HG02571 (cell line): ENCODE measurements at regions not wholly inside any gene's neighbourhood (a gene's known extent, or its start where the extent isn't known, plus 50 kb on each side); places are given as distances from the start of the nearest gene placed in this dataset.
"Not testable (repeated sequence)": the region's sequence is repeated elsewhere in the genome, so short reads cannot be mapped to it uniquely, and the experiment has no call there.

Source experiments
- ATAC-seq: cut with Tn5 transposase; IDR thresholded peaks from one replicate; pipeline ENCODE4 v1.9.1; 2021; ENCODE audit warnings: mild to moderate bottlenecking, moderate library complexity; ENCODE audit not compliant: unreplicated experiment

DNA sequence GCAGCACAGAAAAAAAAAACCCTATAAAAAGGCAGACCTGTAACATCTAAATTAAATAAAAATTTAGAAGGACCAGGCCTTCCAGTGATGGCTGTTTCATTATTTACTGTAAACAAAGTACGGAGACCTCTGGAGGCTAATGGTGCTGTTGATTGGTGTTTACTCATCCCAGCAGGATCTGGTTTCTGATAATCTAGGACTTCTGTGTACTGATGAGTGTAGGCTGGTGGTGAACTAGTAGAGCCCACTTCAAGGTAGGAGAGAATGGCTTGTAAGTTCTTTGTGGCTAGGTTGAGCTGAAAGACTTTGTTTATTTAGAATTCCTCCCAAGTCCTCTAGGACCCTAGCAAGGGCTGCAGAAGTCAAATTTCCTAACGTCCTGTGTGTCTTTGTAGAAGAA lies 398.1 kb upstream of the PITX2 start:
- no peak for ATAC-seq

DNA sequence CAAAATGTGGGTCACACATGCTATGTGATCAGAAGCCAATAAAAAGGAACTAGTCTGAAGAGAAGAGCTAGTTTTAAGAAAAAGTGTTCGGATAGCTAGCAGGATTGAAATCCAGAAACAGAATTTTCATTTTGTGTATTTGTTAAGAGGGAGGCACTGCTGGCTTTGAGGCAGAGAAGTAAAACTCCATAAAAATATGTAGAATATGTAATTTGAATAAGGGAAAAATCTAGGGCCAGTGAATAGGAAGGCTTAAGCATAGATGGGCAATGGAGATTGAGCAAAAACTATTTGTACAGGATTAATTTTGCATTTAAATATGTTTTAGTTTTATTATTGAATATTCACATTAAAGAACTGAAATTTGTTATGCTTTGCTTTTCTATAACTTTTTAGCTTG lies 399.9 kb upstream of the PITX2 start:
- ATAC-seq: no peak

DNA sequence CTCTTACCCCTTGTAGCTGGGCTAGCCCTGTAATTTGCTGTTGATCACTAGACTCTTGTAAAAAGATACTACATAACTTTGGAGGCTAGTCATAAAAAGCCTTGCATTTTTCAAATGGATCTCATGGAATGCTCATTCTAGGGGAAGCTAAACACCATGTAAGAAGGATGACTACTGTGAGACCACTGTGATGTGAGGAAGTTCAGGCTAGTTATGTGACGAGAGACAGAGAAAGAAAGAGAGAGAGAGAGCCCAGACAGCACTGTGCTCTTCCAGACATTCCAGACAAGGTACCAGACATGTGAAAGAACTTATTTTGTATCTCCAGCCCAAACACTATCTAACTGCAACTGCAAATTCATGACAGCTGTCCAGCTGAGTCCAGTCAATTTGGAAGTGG lies 404.6 kb upstream of the PITX2 start:
- no peak for ATAC-seq

DNA sequence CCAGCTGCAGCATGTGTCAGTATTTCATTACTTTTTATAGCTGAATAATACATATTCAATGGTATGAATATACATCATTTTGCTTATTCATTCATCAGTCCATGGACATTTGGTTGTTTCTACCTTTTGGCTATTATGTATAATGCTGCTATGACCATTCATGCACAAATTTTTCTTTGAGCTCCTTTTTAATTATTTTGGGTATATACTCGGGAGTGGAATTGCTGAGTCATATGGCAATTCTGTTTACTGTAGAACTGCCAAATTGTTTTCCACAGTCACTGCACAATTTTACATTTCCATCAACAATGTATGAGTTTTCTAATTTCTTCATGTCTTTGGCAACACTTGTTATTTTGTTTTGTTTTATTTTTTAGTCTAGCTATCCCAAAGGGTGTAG lies 405.9 kb upstream of the PITX2 start:
- no peak for ATAC-seq

DNA sequence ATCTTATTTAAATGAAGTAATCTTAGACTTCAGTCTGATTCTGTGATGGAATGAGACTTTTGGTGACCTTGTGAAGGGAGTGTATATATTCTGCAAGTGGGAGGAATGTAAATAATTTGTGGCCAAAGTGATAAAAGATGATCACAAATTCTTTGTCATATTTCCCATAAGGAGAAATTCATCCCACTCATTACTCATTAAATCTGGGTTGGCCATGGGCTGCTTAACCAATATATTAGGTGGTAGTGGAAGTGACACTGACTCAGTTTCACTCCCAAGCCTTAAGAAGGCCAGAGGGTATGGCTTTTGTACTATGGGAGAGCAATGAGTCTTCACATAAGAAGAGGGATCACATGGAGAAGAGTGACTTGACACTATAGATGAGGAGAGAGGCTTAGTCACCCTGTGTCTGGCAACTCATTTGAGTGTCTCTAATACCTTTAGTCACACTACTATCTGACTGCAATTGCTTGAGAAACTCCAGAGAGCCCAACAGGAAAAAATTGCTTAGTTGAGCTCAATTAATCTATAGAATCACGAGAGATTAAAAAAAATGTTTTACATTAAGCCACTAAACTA lies 408.2 kb upstream of the PITX2 start:
- no peak for ATAC-seq

DNA sequence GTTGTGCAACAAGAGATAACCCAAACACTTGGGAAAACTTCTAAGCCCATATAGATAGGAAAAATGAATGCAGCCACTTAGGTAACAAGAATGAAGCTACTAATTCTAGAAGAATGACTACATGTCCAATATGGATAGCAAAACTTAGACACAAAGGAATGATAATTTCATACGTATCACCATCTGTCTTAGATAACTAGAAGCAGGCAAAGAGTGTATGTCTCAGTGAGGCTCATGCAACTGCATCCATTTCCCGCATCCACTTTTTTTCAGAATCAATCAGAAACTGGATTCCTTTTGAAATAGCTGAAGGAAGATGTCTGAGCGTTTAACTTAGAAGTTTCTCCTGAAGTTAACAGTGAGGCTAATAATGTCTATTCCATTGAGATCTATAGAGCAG lies 408.7 kb upstream of the PITX2 start:
- no peak for ATAC-seq

DNA sequence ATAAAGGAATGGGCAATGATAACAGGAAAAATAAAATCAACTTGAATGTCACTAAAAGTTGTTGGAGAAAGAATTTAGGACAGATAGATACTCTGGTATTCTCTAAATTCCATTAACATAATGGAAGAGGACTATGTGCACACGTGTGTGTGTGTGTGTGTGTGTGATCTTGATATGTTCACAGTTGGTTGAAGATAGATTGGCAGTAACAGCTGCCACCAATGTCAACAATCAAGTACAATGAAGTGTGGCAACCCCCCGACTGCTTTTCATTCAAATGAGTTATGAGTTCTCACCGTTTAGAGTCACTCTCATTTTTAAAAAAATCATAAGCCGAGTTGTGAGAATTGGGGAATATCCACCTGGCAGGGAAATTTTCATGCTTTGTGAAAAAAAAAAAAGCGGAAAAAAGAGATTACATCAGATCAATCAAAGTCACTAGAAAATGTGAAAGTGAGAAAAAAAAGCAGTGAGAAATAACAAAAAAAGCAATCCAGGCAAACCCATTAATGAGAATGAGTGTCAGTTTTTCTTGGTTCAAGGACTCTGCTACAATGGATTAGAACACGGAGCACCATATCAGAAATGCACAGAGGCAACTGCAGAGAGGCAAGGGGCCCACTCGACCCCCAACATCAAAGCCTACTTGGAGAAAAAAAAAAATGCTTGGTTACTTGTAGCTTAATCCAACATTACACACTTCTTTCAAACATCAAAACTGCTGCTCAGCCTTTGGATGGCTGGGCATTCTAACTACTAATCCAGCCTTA lies 414.9 kb upstream of the PITX2 start:
- no peak for ATAC-seq

DNA sequence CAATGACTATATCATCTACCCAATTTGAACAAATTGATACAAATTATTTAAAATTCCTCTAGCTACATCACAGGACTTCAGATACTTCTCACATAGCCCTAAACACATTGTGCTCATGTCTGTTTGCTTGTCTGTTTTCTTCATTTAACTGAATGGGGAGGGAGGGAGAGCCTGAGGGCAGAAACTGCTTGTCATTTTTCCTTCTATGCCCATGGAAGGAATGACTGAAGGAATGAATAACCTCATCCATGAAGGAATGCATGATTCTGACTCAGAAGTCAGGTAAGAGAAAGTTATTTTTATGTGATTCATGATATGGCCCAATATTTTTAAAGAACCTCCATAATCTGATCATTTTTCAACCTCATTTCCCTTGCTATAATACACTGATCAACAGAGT lies 418.0 kb upstream of the PITX2 start:
- ATAC-seq: no peak

DNA sequence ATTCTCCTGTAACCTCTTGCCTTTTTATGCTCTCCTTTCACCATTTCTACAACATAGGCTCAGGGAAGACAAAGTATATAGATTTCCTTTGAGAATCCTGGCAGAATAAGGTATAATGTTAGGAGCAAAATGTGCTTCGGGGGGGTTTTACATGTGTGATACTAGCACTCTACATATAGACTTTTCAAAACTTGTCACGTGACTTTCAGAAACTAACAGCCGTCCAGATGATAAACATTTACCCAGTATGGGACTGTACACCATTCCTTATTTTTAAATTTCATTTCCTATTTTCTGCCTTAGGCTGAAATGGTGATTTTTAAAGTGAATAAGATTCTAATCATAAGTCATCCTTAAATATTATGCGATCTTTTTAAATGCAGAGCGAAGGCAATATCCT lies 420.4 kb upstream of the PITX2 start:
- ATAC-seq: no peak

DNA sequence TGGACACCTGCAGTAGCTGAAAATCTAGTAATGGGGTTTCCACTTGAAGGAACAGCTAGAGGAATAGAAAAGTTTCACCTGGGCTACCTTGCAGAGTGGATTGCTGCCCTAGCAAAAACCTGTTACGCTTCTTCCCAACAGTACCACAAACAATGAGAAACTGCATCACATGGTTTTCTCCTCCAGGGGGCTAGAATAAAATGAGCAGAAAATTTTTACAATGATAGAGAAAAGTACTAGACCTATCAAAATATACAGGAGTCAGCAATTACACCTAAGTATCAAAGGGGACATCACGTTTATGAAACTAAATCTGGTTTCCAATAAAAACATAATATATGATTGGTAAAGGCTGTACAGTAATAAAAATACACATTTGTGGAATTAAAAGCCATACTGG lies 423.1 kb upstream of the PITX2 start:
- ATAC-seq: no peak

DNA sequence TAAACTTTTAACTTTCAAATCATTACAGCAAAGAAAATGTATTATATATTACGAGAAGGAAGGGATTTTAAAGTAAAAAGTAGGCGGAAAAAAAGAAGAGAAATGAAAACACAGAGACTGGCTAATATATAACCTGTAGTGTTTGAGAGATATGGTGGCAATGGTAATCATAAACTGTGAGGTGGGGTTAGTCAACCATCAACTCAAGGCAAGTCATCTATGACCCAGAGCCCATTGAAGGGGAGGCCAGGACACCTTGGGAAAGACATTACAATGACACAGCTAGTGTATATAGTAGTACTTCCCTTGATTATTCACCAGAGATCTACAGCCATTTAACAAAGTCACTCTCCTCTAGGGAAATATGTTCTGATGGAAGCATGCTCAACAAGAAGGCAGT lies 423.9 kb upstream of the PITX2 start:
- no peak for ATAC-seq

DNA sequence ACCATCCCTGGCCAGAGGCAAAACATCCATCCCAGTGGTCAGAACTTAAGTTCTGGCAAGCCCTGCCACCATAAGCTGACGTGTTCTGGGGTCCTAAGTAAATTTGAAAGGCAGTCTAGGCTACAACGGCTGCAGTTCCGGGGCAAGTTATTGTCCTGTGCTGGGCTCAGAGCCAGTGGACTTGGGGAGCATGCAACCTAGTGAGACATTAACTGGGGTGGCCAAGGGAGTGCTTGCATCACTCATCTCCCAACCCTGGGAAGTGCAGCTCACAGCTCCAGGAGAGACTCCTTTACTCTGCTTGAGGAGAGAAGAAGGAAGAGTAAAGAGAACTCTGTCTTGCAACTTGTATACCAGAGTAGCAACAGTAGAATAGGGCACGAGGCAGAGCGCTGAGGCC lies 425.4 kb upstream of the PITX2 start:
- no peak for ATAC-seq

DNA sequence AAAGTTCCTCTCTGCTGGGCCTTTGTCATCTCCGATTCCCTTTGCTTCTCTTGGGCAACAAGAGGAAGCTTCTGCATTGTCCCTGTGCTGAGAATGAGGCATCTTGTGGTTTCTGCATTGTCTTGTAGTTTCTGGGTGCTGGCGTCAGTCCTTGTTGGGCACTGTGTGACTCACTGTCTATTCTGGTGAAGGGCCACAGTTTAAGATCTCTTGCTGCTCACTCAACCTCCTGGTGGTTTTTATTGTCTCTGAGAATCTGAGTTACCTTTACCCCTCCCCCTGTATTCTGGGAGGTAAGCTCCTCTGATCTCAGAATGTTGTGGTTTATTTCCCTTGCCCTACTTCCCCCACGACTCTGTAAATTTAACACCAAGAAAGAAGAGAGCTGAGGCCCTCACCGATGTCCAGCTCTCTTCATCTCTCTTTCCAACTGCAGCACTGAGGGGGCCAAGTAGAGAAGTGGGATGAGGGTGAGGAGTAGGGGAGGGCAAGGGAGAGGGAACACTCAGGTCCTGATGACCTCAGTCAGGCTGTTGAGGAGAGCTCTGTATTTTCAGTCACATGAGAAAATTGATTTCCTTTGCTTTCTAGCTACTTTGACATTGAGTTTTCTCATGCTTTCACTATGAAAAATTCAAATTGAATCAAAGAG lies 441.6 kb upstream of the PITX2 start:
- ATAC-seq: no peak

DNA sequence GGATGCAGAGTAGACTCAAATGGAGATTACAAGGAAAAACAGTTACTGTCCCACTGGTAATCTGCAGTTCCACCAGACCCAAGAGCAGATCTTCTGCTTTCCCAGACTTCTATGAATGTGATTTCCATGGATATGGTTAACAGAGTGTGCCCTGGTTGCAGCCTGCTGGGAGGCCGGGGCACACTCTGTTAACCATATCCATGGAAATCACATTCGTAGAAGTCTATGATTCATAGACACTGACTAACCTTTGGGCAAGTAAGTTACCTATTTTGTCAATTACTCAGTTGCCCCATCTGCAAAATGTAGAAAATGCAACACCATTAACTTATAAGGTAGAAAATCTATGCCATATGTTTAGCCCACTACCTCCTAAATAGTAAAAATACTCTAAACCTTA lies 443.1 kb upstream of the PITX2 start:
- ATAC-seq: no peak

DNA sequence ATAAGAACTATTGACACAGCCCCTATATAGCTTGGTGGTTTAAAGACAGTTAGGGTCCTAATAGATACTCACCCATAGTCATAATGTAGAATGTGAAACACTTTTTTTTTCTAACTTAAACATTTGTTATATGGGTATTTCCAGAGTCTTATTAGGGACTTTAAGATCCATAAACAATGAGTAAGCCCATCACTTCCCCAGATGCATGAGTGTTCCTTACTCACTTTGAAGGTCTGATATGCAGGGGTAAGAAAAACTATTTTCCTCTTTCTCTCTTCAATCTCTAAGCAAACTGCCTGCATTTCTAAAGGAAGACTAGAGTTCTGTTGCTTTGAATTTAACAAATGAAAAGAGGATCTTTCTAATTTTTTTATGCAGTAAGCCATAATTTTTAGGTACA lies 443.6 kb upstream of the PITX2 start:
- ATAC-seq: no peak

DNA sequence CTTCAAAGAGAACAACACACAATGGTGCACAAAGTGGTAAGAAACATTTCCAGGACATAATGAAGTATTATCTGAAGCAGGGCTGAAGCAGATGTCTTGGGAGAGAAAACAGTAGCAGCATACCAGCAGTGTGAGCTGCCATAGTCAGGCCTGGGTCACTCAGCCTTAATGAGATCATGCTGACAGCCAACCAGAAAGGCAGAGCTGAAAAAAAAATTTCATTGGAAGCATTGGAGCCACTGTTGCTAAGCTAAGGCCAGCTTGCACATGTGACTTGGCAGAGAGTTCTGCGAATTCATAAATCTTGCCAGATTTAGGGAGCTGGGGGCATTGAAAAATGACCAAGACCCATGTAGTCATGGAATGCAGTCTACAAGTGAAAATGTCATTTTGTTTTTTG lies 444.0 kb upstream of the PITX2 start:
- ATAC-seq: no peak

DNA sequence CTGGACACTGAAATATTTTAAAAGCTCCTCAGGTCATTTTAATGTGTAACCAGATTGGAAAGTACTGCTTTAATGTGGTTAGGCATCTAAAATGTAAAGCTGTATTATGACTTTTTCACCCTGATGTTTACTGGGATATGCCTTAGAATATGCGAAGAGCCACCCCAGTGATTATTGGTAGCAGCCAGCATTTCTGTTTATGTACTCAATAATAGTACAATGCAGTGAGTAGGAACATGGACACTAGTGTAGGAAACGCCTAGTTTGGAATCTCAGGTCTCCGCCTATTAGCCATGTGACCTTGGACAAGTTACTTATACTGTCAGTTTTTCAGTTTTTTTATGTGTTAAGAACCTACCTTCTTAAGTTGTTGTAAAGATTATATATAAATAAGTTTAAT lies 446.0 kb upstream of the PITX2 start:
- ATAC-seq: no peak

DNA sequence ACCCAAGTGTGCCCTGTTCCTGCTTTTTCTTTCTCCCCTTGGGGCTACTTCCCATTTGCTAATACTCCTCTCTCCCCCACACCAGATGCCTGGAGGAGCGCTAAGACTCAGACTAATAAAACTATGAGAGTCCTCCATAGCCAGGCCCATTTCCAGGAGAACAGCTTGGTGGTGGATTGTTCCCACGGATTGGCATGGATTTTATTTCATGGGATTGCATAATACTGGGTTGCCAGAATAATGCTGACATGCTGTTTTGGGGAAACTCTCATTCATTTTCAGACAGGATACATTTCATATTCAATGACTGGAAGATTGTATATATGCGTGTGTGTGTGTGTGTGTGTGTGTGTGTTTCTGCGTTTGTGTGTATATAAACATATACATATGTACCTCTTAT lies 447.5 kb upstream of the PITX2 start:
- no peak for ATAC-seq

DNA sequence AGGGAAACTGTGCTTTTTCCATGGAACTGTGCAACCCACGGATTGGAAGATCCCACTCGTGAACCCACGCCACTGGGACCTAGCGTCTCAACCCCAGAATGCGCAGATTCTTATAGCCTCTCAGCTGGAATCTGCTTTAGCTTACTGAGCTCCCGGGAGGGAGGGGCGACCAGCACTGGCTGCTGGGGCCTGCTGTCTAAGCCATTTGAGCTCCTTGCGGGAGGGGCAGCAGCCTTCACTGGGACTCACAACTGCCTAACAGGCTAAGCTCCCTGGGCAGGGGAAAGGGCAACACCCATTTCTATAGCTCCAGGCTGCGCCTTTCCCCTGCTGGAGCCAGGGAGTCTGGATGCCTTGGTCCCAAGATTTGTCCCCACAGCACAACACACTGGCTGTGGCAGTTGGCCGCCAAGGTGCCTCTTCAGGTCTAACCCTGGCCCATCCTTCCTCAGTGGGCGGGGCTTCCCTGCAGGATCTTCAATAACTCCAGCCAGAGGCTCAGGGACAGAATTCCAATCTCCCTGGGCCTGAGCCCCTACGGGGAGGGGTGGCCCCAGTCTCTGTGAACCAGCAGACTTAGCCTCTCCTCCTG lies 451.7 kb upstream of the PITX2 start:
- no peak for ATAC-seq

DNA sequence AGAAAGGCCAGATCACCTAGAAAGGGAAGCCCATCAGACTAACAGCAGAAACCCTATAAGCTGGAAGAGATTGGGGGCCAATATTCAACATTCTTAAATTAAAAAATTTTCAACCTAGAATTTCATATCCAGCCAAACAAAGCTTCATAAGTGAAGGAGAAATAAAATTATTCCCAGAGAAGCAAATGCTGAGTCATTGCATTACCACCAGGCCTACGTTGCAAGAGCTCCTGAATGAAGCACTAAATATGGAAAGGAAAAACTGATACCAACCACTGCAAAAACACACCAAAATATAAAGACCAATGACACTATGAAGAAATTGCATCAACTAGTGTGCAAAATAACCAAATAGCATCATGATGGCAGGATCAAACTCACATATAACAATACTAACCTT lies 453.4 kb upstream of the PITX2 start:
- not testable (repeated sequence) for ATAC-seq

DNA sequence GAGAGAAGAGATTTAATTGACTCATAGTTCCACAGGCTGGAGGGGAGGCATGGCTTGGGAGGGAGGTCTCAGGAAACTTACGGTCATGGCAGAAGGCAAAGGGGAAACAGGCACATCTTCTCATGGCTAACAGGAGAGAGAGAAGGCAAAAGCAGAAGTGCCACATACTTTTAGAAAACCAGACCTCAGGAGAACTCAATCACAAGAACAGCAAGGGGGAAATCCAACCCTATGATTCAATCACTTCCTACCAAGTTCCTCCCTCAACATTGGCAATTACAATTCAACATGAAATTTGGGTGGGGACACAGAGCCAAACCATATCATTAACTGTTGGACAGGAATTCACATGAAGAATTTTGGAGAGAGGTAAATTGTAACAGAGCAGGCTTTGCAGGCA lies 485.3 kb upstream of the PITX2 start:
- ATAC-seq: no peak

DNA sequence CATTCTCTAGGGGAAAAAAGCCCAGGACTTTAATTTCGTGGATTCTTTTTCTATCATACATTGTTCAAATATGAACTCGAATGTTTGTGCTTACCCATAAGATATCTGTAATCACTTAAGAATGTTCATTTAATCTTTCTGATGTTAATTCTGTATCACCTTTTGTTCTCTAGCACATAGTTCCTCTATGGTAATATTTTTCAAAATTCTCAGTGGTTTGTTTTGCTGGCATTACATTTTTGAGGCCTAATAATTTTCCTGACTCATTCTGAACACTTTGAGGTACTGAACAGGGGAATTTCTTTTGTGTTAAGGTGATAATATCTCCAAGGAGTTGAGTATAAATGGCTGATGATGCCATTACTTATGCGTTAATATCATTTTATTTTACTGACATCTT lies 490.7 kb upstream of the PITX2 start:
- ATAC-seq: no peak
